Liver (tissue), 8 donors: ENCODE measurements at regions not wholly inside any gene's neighbourhood (a gene's known extent, or its start where the extent isn't known, plus 50 kb on each side); places are given as distances from the start of the nearest gene placed in this dataset.
A peak's percentile ranks its signal among the peaks of the same experiment; 100 is the strongest.

Source experiments
- DNase-seq: peaks from one replicate; pipeline ENCODE4 v3.0.0-alpha.2; 2017; ENCODE audit warnings: low spot score
- H3K27ac ChIP-seq, 2 donors: one replicate each; pipeline ENCODE4 v1.7.0; 2013; ENCODE audit warnings: inconsistent platforms in 2 of 2, low read length in 2 of 2, control low read depth in 1 of 2, low read depth in 1 of 2, mild to moderate bottlenecking in 1 of 2
- H3K27me3 ChIP-seq, 4 donors: one replicate each; pipeline versions ENCODE4 v1.6.1 to v1.7.0; 2013; ENCODE audit warnings: low read length in 3 of 4, inconsistent platforms in 1 of 4, mild to moderate bottlenecking in 1 of 4, moderate library complexity in 1 of 4; ENCODE audit not compliant: control insufficient read depth in 4 of 4, insufficient read depth in 4 of 4
- H3K36me3 ChIP-seq, 4 donors: one replicate each; pipeline versions ENCODE4 v1.6.1 to v1.7.0; 2013; ENCODE audit warnings: low read length in 3 of 4, mild to moderate bottlenecking in 3 of 4, low read depth in 1 of 4, moderate library complexity in 1 of 4; ENCODE audit not compliant: control insufficient read depth in 4 of 4, insufficient read depth in 3 of 4
- H3K4me1 ChIP-seq, 4 donors: one replicate each; pipeline versions ENCODE4 v1.6.1 to v1.7.0; 2013; ENCODE audit warnings: low read length in 3 of 4, mild to moderate bottlenecking in 3 of 4, moderate library complexity in 1 of 4; ENCODE audit not compliant: control insufficient read depth in 4 of 4, insufficient read depth in 4 of 4
- H3K4me3 ChIP-seq, 3 donors: one replicate each; pipeline versions ENCODE4 v1.6.1 to v1.7.0; 2013; ENCODE audit warnings: low read length in 3 of 3, control low read depth in 1 of 3, low read depth in 1 of 3, mild to moderate bottlenecking in 1 of 3
- H3K9ac ChIP-seq, 2 donors: one replicate each; pipeline ENCODE4 v1.7.0; 2013; ENCODE audit warnings: low read length in 2 of 2, mild to moderate bottlenecking in 2 of 2, moderate library complexity in 2 of 2, control low read depth in 1 of 2, low read depth in 1 of 2
- H3K9me3 ChIP-seq, 4 donors: one replicate each; pipeline versions ENCODE4 v1.6.1 to v1.7.0; 2013; ENCODE audit warnings: low read length in 3 of 4; ENCODE audit not compliant: control insufficient read depth in 4 of 4
- EGR1 ChIP-seq, 2 donors: IDR thresholded peaks; 2 replicates each; pipeline ENCODE4 v1.6.1; 2016 to 2018; ENCODE audit warnings: antibody characterized with exemption in 2 of 2, low read depth in 2 of 2
- FOXA1 ChIP-seq: IDR thresholded peaks from 2 replicates; pipeline ENCODE4 v1.6.1; 2016; ENCODE audit warnings: antibody characterized with exemption
- FOXA2 ChIP-seq: IDR thresholded peaks from 2 replicates; pipeline ENCODE4 v1.6.1; 2016; ENCODE audit warnings: antibody characterized with exemption
- GABPA ChIP-seq, 2 donors: IDR thresholded peaks in 1 of 2; conservative IDR thresholded peaks in 1 of 2; 2 replicates each; pipeline ENCODE4 v1.6.1; 2016; ENCODE audit warnings: antibody characterized with exemption in 2 of 2, mild to moderate bottlenecking in 1 of 2, moderate library complexity in 1 of 2
- HNF4A ChIP-seq, 2 donors: conservative IDR thresholded peaks; 2 replicates each; pipeline ENCODE4 v1.6.1; 2016; ENCODE audit warnings: antibody characterized with exemption in 2 of 2, mild to moderate bottlenecking in 2 of 2
- HNF4G ChIP-seq: IDR thresholded peaks from 2 replicates; pipeline ENCODE4 v1.6.1; 2016; ENCODE audit warnings: antibody characterized with exemption
- JUND ChIP-seq, 2 donors: IDR thresholded peaks; 2 replicates each; pipeline ENCODE4 v1.6.1; 2016; ENCODE audit warnings: antibody characterized with exemption in 2 of 2
- MAX ChIP-seq: IDR thresholded peaks from 2 replicates; pipeline ENCODE4 v1.6.1; 2016; ENCODE audit warnings: antibody characterized with exemption
- NR2F2 ChIP-seq: IDR thresholded peaks from 2 replicates; pipeline ENCODE4 v1.6.1; 2016; ENCODE audit warnings: antibody characterized with exemption
- RAD21 ChIP-seq, 2 donors: IDR thresholded peaks; 2 replicates each; pipeline ENCODE4 v1.6.1; 2016; ENCODE audit warnings: antibody characterized with exemption in 2 of 2, mild to moderate bottlenecking in 2 of 2
- REST ChIP-seq: IDR thresholded peaks from 2 replicates; pipeline ENCODE4 v1.6.1; 2016; ENCODE audit warnings: antibody characterized with exemption, mild to moderate bottlenecking
- RXRA ChIP-seq, 2 donors: IDR thresholded peaks; 2 replicates each; pipeline ENCODE4 v1.6.1; 2017 to 2018; ENCODE audit warnings: antibody characterized with exemption in 2 of 2, mild to moderate bottlenecking in 1 of 2
- SP1 ChIP-seq: IDR thresholded peaks from 2 replicates; pipeline ENCODE4 v1.6.1; 2018; ENCODE audit warnings: antibody characterized with exemption, mild to moderate bottlenecking
- TAF1 ChIP-seq: conservative IDR thresholded peaks from 2 replicates; pipeline ENCODE4 v1.6.1; 2016; ENCODE audit warnings: antibody characterized with exemption, mild to moderate bottlenecking
- YY1 ChIP-seq: IDR thresholded peaks from 2 replicates; pipeline ENCODE4 v1.6.1; 2016; ENCODE audit warnings: antibody characterized with exemption, mild to moderate bottlenecking
- WGBS: extraction: QIAGEN DNeasy Blood & Tissue Kit; methylation state at CpG from one replicate; pipeline ENCODE4 v1.1.7; 2013; 5-methylcytosine and 5-hydroxymethylcytosine counted together
- TF ChIP-seq, protein P1 (sequence below): IDR thresholded peaks from 2 replicates; pipeline ENCODE4 v1.6.1; 2016; ENCODE audit warnings: antibody characterized with exemption
- TF ChIP-seq, protein P2 (sequence below): fragments of 150-350 bp; IDR thresholded peaks from 2 replicates; pipeline ENCODE4 v1.5.1; 2017; ENCODE audit warnings: improper control_type of control experiment, low read depth, low read length; ENCODE audit not compliant: missing input control
- TF ChIP-seq, protein P3 (sequence below): IDR thresholded peaks from 2 replicates; pipeline ENCODE4 v1.6.1; 2016; ENCODE audit warnings: antibody characterized with exemption
- donor health status: healthy.
- donor health status: healthy.
- donor health status: healthy.
- donor health status: healthy.
- donor health status: healthy.

- Histone ChIP-seq H3K4me3 (no peak overlapping the region), H3K9ac (no peak overlapping the region), H3K9me3 (peaks cover 0 to 3% (median 0%) of the 10 kb centered on the region in 4 donors), H3K27me3 (no peaks in the 10 kb centered on the region), H3K4me1 (peaks cover 3 to 11% (median 4%) of the 10 kb centered on the region in 4 donors), H3K36me3 (no peaks in the 10 kb centered on the region), H3K27ac (no peak overlapping the region)
- 92% methylated on average over 11 of the region's 11 CpGs for WGBS
- TF ChIP-seq GABPA (IDR thresholded peaks at IDR 0.05 in 1 of 2, conservative IDR thresholded peaks at IDR 0.05 in 1 of 2) (peak in 1 of 2 donors; percentile 8), HNF4G (no peak), EGR1 (IDR thresholded peaks at IDR 0.05; ENCODE audit: low read depth in 2 of 2) (no peak)
- TF ChIP-seq, protein P1, sequence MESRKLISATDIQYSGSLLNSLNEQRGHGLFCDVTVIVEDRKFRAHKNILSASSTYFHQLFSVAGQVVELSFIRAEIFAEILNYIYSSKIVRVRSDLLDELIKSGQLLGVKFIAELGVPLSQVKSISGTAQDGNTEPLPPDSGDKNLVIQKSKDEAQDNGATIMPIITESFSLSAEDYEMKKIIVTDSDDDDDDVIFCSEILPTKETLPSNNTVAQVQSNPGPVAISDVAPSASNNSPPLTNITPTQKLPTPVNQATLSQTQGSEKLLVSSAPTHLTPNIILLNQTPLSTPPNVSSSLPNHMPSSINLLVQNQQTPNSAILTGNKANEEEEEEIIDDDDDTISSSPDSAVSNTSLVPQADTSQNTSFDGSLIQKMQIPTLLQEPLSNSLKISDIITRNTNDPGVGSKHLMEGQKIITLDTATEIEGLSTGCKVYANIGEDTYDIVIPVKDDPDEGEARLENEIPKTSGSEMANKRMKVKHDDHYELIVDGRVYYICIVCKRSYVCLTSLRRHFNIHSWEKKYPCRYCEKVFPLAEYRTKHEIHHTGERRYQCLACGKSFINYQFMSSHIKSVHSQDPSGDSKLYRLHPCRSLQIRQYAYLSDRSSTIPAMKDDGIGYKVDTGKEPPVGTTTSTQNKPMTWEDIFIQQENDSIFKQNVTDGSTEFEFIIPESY, result no peak
- no peak for DNase-seq
Measured at GRCh38 chr6:14540810-14541540, 423.4 kb downstream of the CD83 start.

GRCh38 chr6:14542670-14543366 lies 425.2 kb downstream of the CD83 start:
- DNase-seq, result no peak
- peaks cover 0 to under 1% (median 0%) of the 10 kb centered on the region in 4 donors for H3K9me3 ChIP-seq
- WGBS, result 87% methylated on average over 10 of the region's 10 CpGs

More at GRCh38 chr6:14542670-14543366, 425.2 kb downstream of the CD83 start:
- no peak overlapping the region for H3K27ac ChIP-seq
- TF ChIP-seq RXRA (IDR thresholded peaks at IDR 0.05) (no peak), FOXA1 (no peak), HNF4A (conservative IDR thresholded peaks at IDR 0.05) (no peak), EGR1 (IDR thresholded peaks at IDR 0.05; ENCODE audit: low read depth in 2 of 2) (no peak), NR2F2 (no peak), SP1 (no peak), JUND (IDR thresholded peaks at IDR 0.05) (no peak), MAX (no peak), GABPA (IDR thresholded peaks at IDR 0.05 in 1 of 2, conservative IDR thresholded peaks at IDR 0.05 in 1 of 2) (no peak), YY1 (no peak), RAD21 (IDR thresholded peaks at IDR 0.05) (no peak), HNF4G (no peak), TAF1 (no peak), REST (no peak), FOXA2 (no peak)
- TF ChIP-seq, protein P2, sequence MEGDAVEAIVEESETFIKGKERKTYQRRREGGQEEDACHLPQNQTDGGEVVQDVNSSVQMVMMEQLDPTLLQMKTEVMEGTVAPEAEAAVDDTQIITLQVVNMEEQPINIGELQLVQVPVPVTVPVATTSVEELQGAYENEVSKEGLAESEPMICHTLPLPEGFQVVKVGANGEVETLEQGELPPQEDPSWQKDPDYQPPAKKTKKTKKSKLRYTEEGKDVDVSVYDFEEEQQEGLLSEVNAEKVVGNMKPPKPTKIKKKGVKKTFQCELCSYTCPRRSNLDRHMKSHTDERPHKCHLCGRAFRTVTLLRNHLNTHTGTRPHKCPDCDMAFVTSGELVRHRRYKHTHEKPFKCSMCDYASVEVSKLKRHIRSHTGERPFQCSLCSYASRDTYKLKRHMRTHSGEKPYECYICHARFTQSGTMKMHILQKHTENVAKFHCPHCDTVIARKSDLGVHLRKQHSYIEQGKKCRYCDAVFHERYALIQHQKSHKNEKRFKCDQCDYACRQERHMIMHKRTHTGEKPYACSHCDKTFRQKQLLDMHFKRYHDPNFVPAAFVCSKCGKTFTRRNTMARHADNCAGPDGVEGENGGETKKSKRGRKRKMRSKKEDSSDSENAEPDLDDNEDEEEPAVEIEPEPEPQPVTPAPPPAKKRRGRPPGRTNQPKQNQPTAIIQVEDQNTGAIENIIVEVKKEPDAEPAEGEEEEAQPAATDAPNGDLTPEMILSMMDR, result no peak
- TF ChIP-seq, protein P3, sequence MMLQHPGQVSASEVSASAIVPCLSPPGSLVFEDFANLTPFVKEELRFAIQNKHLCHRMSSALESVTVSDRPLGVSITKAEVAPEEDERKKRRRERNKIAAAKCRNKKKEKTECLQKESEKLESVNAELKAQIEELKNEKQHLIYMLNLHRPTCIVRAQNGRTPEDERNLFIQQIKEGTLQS, result no peak
- TF ChIP-seq, protein P1, result no peak
- H3K27me3 ChIP-seq, result no peaks in the 10 kb centered on the region
- no peak overlapping the region for H3K9ac ChIP-seq
- no peaks in the 10 kb centered on the region for H3K36me3 ChIP-seq
- peaks cover 3 to 10% (median 4%) of the 10 kb centered on the region in 4 donors for H3K4me1 ChIP-seq
- H3K4me3 ChIP-seq, result no peak overlapping the region
